Endothelial cell of umbilical vein (primary cell): ENCODE measurements at regions not wholly inside any gene's neighbourhood (a gene's known extent, or its start where the extent isn't known, plus 50 kb on each side); places are given as distances from the start of the nearest gene placed in this dataset.

Source experiments
- BruUV-seq: library from RNA; stranded (reverse); fragments of 400-500 nt; replicated peaks from 2 replicates; lab custom pipeline; 2021; lab: Mats Ljungman, UMichigan
- CTCF ChIA-PET: fragments of 300-600, 350-600 bp; sonication (Branson Sonifier 250); formaldehyde crosslinking; loops from one replicate; lab custom pipeline; 2021; ENCODE audit warnings: antibody characterized with exemption, inconsistent platforms; lab: Charles Lee
- POLR2A ChIA-PET: fragments of 300-600, 350-600 bp; sonication (Branson Sonifier 250); formaldehyde crosslinking; loops from one replicate; lab custom pipeline; 2021; ENCODE audit warnings: antibody characterized with exemption, inconsistent platforms; lab: Charles Lee
- DNase-seq: peaks from one replicate; pipeline ENCODE4 v3.0.0-alpha.2; 2011; ENCODE audit warnings: low read depth, low spot score
- FAIRE-seq: peaks from 2 replicates; lab custom pipeline; 2011; peaks lifted over from hg19 to GRCh38; lab: Jason Lieb, UNC
- H2AFZ ChIP-seq: 2 replicates; pipeline ENCODE4 v1.6.0; 2012; ENCODE audit warnings: low read depth, low read length, control low read depth, inconsistent platforms
- H3K27ac ChIP-seq: 2 replicates; pipeline ENCODE4 v1.5.1; 2011; ENCODE audit warnings: low read depth, mild to moderate bottlenecking, control low read depth, low read length, moderate library complexity; ENCODE audit not compliant: insufficient read depth
- H3K27me3 ChIP-seq, 2 experiments: 2 replicates each; pipeline versions ENCODE4 v1.6.0 to v1.6.1; 2011; ENCODE audit warnings: low read length in 2 of 2, mixed read lengths in 1 of 2; ENCODE audit not compliant: control insufficient read depth in 2 of 2, insufficient read depth in 2 of 2
- H3K36me3 ChIP-seq, 2 experiments: 2 replicates in 1 of 2; 3 replicates in 1 of 2; pipeline ENCODE4 v1.5.1; 2011; ENCODE audit warnings: low read length in 2 of 2, mild to moderate bottlenecking in 1 of 2, moderate library complexity in 1 of 2; ENCODE audit not compliant: control insufficient read depth in 2 of 2, insufficient read depth in 2 of 2; ENCODE audit errors: extremely low read depth in 1 of 2
- H3K4me1 ChIP-seq: 3 replicates; pipeline ENCODE4 v1.5.1; 2011; ENCODE audit warnings: mild to moderate bottlenecking, low read length; ENCODE audit not compliant: control insufficient read depth, insufficient read depth; ENCODE audit errors: extremely low read depth
- H3K4me2 ChIP-seq: 2 replicates; pipeline ENCODE4 v1.6.1; 2011; ENCODE audit warnings: low read length, control low read depth, mixed read lengths; ENCODE audit not compliant: insufficient read depth
- H3K4me3 ChIP-seq, 3 experiments: fragments of 200-600 bp in 1 of 3; sonication (generic), shearing (Covaris generic) in 1 of 3; replicated peaks in 1 of 3; 2 replicates each; pipeline ENCODE4 v1.5.1; 2011 to 2016; ENCODE audit warnings: control low read depth in 3 of 3, low read length in 3 of 3, mild to moderate bottlenecking in 2 of 3, inconsistent platforms in 1 of 3, low read depth in 1 of 3, moderate library complexity in 1 of 3; ENCODE audit not compliant: insufficient read depth in 1 of 3
- H3K79me2 ChIP-seq: 2 replicates; pipeline ENCODE4 v1.6.0; 2012; ENCODE audit warnings: low read length, inconsistent platforms; ENCODE audit not compliant: control insufficient read depth, insufficient read depth
- H3K9ac ChIP-seq: replicated peaks from 2 replicates; pipeline ENCODE3; 2011; ENCODE audit warnings: low read length, control low read depth; ENCODE audit not compliant: insufficient read depth; ENCODE audit errors: extremely low read depth
- H3K9me1 ChIP-seq: replicated peaks from 3 replicates; pipeline ENCODE4 v1.6.0; 2011; ENCODE audit warnings: mild to moderate bottlenecking, low read length; ENCODE audit not compliant: control insufficient read depth, insufficient read depth; ENCODE audit errors: extremely low read depth
- H3K9me3 ChIP-seq: replicated peaks from 2 replicates; pipeline ENCODE4 v1.5.1; 2012; ENCODE audit warnings: low read length, inconsistent platforms; ENCODE audit not compliant: control insufficient read depth, insufficient read depth
- H4K20me1 ChIP-seq: replicated peaks from 2 replicates; pipeline ENCODE3; 2011; ENCODE audit warnings: mild to moderate bottlenecking, low read length; ENCODE audit not compliant: control insufficient read depth, insufficient read depth; ENCODE audit errors: extremely low read depth
- EZH2 ChIP-seq: IDR thresholded peaks from 2 replicates; pipeline ENCODE4 v1.6.1; 2012; ENCODE audit warnings: borderline replicate concordance, low read depth, mild to moderate bottlenecking, moderate library complexity, low read length, inconsistent platforms; ENCODE audit not compliant: severe bottlenecking
- FOS ChIP-seq: IDR thresholded peaks from 2 replicates; pipeline ENCODE4 v1.6.1; 2011; ENCODE audit warnings: mild to moderate bottlenecking, low read length, moderate library complexity, borderline replicate concordance; ENCODE audit not compliant: insufficient read depth
- GATA2 ChIP-seq: IDR thresholded peaks from 2 replicates; pipeline ENCODE4 v1.7.0; 2011; ENCODE audit warnings: low read depth, mild to moderate bottlenecking, moderate library complexity, mixed read lengths, low read length; ENCODE audit not compliant: insufficient read length, insufficient read depth
- JUN ChIP-seq: IDR thresholded peaks from 2 replicates; pipeline ENCODE4 v1.6.1; 2011; ENCODE audit warnings: borderline replicate concordance, low read depth; ENCODE audit not compliant: insufficient read length, insufficient read depth
- MAX ChIP-seq: IDR thresholded peaks from 2 replicates; pipeline ENCODE4 v1.6.1; 2011; ENCODE audit not compliant: insufficient read depth, insufficient read length
- MYC ChIP-seq: IDR thresholded peaks from one replicate; pipeline ENCODE4 v1.6.1; 2011; ENCODE audit warnings: mild to moderate bottlenecking, low read depth, low read length
- POLR2A ChIP-seq: IDR thresholded peaks from 2 replicates; pipeline ENCODE4 v1.6.1; 2012; ENCODE audit warnings: low read depth, mild to moderate bottlenecking, control low read depth, low read length
- POLR2AphosphoS5 ChIP-seq: IDR thresholded peaks from 2 replicates; pipeline ENCODE4 v1.6.1; 2012; ENCODE audit warnings: low read depth, mild to moderate bottlenecking, control low read depth, low read length, moderate library complexity; ENCODE audit not compliant: insufficient read depth
- dilution Hi-C: fragments of 300-500 bp; cut with MboI; formaldehyde crosslinking; loops from one replicate; pipeline ENCODE4 v1.15.0; 2019; ENCODE audit warnings: low sequenced_read_pairs; ENCODE audit not compliant: extremely low pct_ligation_motif_present
- intact Hi-C: fragments of 100-400 bp; cut with micrococcal nuclease; formaldehyde crosslinking; loops from one replicate; pipeline ENCODE4 v1.10.0; 2022
- TF ChIP-seq, protein P1 (sequence below), 2 donors: IDR thresholded peaks; 1 replicate in 1 of 2; 2 replicates in 1 of 2; pipeline ENCODE4 v1.5.1; 2011; ENCODE audit warnings: low read length in 2 of 2, mild to moderate bottlenecking in 2 of 2, moderate library complexity in 2 of 2, control low read depth in 1 of 2, inconsistent platforms in 1 of 2, low read depth in 1 of 2; ENCODE audit not compliant: insufficient read depth in 1 of 2; ENCODE audit errors: extremely low read depth in 1 of 2

GRCh38 chr11:23123753-23124152, 263.5 kb upstream of the CCDC179 start:
- Histone ChIP-seq H3K27me3 (no peaks in the 10 kb centered on the region), H2AFZ (no peak overlapping the region), H3K79me2 (no peaks in the 10 kb centered on the region), H3K9me1 (no peaks in the 10 kb centered on the region), H3K27ac (peak overlapping the region; percentile 40), H3K9me3 (no peaks in the 10 kb centered on the region), H4K20me1 (no peaks in the 10 kb centered on the region), H3K4me2 (peak overlapping the region; percentile 35), H3K36me3 (no peaks in the 10 kb centered on the region), H3K4me1 (peaks cover 15% of the 10 kb centered on the region), H3K4me3 (no peak overlapping the region), H3K9ac (no peak overlapping the region)
- intact Hi-C loops (loop anchor here (1.0 kb wide), 1 partner anchor 82 kb away; no protein-coding TSS in a partner anchor), dilution Hi-C loops (no loop called here)
- CTCF ChIA-PET: interaction anchor here (1.4 to 2.2 kb wide), 3 partner anchors 10 to 416 kb away, joined by 5 to 14 read pairs (median 6); no protein-coding TSS in a partner anchor
- BruUV-seq: no TSS peak
- TF ChIP-seq JUN (no peak), EZH2 (no peak), FOS (peak; percentile 64), GATA2 (peak; percentile 9)
- peak; percentile 69 for DNase-seq
- POLR2A ChIA-PET: no interaction called here
- peak; percentile 43 for FAIRE-seq

- TF ChIP-seq EZH2 (no peak), POLR2A (no peak), MAX (no peak), FOS (no peak), JUN (no peak), POLR2AphosphoS5 (no peak), MYC (no peak), GATA2 (no peak)
- TF ChIP-seq, protein P1, sequence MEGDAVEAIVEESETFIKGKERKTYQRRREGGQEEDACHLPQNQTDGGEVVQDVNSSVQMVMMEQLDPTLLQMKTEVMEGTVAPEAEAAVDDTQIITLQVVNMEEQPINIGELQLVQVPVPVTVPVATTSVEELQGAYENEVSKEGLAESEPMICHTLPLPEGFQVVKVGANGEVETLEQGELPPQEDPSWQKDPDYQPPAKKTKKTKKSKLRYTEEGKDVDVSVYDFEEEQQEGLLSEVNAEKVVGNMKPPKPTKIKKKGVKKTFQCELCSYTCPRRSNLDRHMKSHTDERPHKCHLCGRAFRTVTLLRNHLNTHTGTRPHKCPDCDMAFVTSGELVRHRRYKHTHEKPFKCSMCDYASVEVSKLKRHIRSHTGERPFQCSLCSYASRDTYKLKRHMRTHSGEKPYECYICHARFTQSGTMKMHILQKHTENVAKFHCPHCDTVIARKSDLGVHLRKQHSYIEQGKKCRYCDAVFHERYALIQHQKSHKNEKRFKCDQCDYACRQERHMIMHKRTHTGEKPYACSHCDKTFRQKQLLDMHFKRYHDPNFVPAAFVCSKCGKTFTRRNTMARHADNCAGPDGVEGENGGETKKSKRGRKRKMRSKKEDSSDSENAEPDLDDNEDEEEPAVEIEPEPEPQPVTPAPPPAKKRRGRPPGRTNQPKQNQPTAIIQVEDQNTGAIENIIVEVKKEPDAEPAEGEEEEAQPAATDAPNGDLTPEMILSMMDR (IDR thresholded peaks at IDR 0.05; ENCODE audit: extremely low read depth in 1 of 2, insufficient read depth in 1 of 2, low read depth in 1 of 2, low read length in 2 of 2): no peak
- CTCF ChIA-PET: interaction anchor here (1.4 to 2.2 kb wide), 3 partner anchors 10 to 416 kb away, joined by 5 to 14 read pairs (median 6); no protein-coding TSS in a partner anchor
- H3K4me3 ChIP-seq: no peak overlapping the region
- intact Hi-C loops: no loop called here
- dilution Hi-C loops: no loop called here
- BruUV-seq: no TSS peak
- no peaks in the 10 kb centered on the region for H4K20me1 ChIP-seq
- no peaks in the 10 kb centered on the region for H3K36me3 ChIP-seq
- H3K27ac ChIP-seq: no peak overlapping the region
- peaks cover 15% of the 10 kb centered on the region for H3K4me1 ChIP-seq
- POLR2A ChIA-PET: no interaction called here
- no peak overlapping the region for H3K4me2 ChIP-seq
- no peaks in the 10 kb centered on the region for H3K79me2 ChIP-seq
- no peak for DNase-seq
- no peaks in the 10 kb centered on the region for H3K27me3 ChIP-seq
- no peaks in the 10 kb centered on the region for H3K9me3 ChIP-seq
- H3K9me1 ChIP-seq: no peaks in the 10 kb centered on the region
- FAIRE-seq: no peak
- H3K9ac ChIP-seq: no peak overlapping the region
- H2AFZ ChIP-seq: no peak overlapping the region
Measured at GRCh38 chr11:23124249-23124648, 264.0 kb upstream of the CCDC179 start.
